C4-2B (cell line): ENCODE measurements at regions not wholly inside any gene's neighbourhood (a gene's known extent, or its start where the extent isn't known, plus 50 kb on each side); places are given as distances from the start of the nearest gene placed in this dataset.

ENCODE experiments used
- CTCF ChIP-seq: fragments of 450-650 bp; conservative IDR thresholded peaks from 2 replicates; pipeline ENCODE4 v1.5.1; 2017; ENCODE audit warnings: mild to moderate bottlenecking
- ZFX ChIP-seq: fragments of 450-650 bp; IDR thresholded peaks from 2 replicates; pipeline ENCODE4 v1.6.1; 2017

GRCh38 chr5:111928511-111928910, 171.5 kb upstream of the NREP start:
- TF ChIP-seq CTCF: no peak
- no peak for TF ChIP-seq ZFX
